ENCODE measurements at regions not wholly inside any gene's neighbourhood (a gene's known extent, or its start where the extent isn't known, plus 50 kb on each side); places are given as distances from the start of the nearest gene placed in this dataset.
"Not testable (repeated sequence)": the region's sequence is repeated elsewhere in the genome, so short reads cannot be mapped to it uniquely, and the experiment has no call there.

DNA sequence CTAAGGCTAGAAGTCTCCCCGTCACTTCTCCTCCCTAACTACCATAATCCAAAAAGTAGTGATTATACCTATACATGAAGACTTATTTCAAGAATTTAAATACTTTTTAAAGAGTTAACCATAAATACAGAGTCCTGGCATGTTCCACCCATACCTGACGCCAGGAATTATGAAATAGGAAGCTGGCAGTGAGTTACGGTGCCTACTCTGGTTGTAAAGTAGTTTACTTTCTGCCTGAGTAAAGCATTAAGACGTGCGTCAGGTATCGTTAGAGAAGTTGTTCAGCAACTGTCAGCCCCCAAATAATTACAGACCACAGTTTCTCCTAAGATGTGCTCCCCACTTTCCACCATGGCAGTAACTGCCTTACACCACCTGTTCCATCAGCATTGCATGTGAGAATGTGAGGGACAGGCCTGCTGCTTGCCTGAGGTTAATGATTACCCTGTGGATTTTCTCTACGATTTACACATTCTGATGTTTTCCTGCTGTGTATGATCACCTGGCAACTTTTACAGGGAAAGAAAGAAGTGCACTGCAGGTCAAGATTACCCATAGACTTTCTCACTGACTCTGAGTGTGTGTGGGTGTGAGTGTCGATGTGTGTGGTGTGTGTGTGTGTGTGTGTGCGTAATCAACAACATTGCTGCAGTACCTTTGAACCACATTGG lies 92.3 kb upstream of the SLC7A11 start:
- H3K4me3 ChIP-seq (ENCODE audit: low read depth, low read length), result no peak overlapping the region
- H3K4me1 ChIP-seq, result no peaks in the 10 kb centered on the region
- H3K9ac ChIP-seq, result no peak overlapping the region
- H2AFZ ChIP-seq, result no peak overlapping the region
- no peaks in the 10 kb centered on the region for H3K79me2 ChIP-seq
- H3K36me3 ChIP-seq (ENCODE audit: control insufficient read depth, insufficient read depth, low read length), result no peaks in the 10 kb centered on the region
- TF ChIP-seq, protein P1, sequence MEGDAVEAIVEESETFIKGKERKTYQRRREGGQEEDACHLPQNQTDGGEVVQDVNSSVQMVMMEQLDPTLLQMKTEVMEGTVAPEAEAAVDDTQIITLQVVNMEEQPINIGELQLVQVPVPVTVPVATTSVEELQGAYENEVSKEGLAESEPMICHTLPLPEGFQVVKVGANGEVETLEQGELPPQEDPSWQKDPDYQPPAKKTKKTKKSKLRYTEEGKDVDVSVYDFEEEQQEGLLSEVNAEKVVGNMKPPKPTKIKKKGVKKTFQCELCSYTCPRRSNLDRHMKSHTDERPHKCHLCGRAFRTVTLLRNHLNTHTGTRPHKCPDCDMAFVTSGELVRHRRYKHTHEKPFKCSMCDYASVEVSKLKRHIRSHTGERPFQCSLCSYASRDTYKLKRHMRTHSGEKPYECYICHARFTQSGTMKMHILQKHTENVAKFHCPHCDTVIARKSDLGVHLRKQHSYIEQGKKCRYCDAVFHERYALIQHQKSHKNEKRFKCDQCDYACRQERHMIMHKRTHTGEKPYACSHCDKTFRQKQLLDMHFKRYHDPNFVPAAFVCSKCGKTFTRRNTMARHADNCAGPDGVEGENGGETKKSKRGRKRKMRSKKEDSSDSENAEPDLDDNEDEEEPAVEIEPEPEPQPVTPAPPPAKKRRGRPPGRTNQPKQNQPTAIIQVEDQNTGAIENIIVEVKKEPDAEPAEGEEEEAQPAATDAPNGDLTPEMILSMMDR (IDR thresholded peaks at IDR 0.05), result no peak
- H3K9me3 ChIP-seq (ENCODE audit: control insufficient read depth, low read length), result no peaks in the 10 kb centered on the region
- no peak overlapping the region for H3K4me2 ChIP-seq (ENCODE audit: low read length)
- H3K27me3 ChIP-seq (ENCODE audit: control insufficient read depth, insufficient read depth, low read length), result no peaks in the 10 kb centered on the region
- H3K27ac ChIP-seq, result no peak overlapping the region

DNA sequence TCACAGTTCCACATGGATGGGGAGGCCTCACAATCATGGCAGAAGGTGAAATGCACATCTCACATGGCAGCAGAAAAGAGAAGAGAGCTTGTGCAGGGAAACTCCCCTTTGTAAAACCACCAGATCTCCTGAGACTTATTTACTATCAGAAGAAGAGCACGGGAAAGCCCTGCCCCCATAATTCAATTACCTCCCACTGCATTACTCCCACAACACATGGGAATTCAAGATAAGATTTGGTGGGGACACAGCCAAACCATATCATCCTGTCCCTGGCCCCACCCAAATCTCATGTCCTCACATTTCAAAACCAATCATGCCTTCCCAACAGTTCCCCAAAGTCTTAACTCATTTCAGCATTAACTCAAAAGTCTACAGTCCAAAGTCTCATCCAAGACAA lies 90.3 kb upstream of the SLC7A11 start:
- H2AFZ ChIP-seq; H3K36me3 ChIP-seq (ENCODE audit: control insufficient read depth, insufficient read depth, low read length); H3K9me3 ChIP-seq (ENCODE audit: control insufficient read depth, low read length); H3K27me3 ChIP-seq (ENCODE audit: control insufficient read depth, insufficient read depth, low read length); H3K4me1 ChIP-seq; H3K79me2 ChIP-seq; H3K9ac ChIP-seq; H3K27ac ChIP-seq; H3K4me2 ChIP-seq (ENCODE audit: low read length); H3K4me3 ChIP-seq (ENCODE audit: low read depth, low read length): not testable (repeated sequence)

DNA sequence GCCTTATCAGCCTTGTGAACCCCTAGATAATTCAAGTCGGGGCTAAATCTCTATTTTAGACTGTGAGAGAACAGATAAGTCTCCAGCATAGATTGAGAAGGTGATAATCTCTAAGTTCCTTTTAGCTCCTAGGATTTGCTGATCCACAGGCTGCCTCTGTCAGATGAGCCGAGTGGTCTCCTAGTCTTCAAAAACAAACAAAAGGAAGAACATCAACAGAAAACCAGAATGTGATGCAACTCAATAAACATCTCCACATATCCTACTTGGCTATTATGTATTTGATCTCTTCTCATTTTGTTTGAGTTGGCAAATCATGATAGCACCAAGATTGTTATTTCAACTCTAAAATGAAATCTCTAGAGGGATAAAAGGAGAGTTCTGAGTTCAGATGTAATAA lies 88.4 kb upstream of the SLC7A11 start:
- H3K4me3 ChIP-seq (ENCODE audit: low read depth, low read length), result no peak overlapping the region
- no peaks in the 10 kb centered on the region for H3K27me3 ChIP-seq (ENCODE audit: control insufficient read depth, insufficient read depth, low read length)
- no peak overlapping the region for H3K9ac ChIP-seq
- H3K4me1 ChIP-seq, result no peaks in the 10 kb centered on the region
- H3K36me3 ChIP-seq (ENCODE audit: control insufficient read depth, insufficient read depth, low read length), result no peaks in the 10 kb centered on the region
- no peaks in the 10 kb centered on the region for H3K79me2 ChIP-seq
- TF ChIP-seq, protein P1 (IDR thresholded peaks at IDR 0.05), result no peak
- H3K9me3 ChIP-seq (ENCODE audit: control insufficient read depth, low read length), result no peaks in the 10 kb centered on the region
- H2AFZ ChIP-seq, result no peak overlapping the region
- no peak overlapping the region for H3K27ac ChIP-seq
- H3K4me2 ChIP-seq (ENCODE audit: low read length), result no peak overlapping the region

DNA sequence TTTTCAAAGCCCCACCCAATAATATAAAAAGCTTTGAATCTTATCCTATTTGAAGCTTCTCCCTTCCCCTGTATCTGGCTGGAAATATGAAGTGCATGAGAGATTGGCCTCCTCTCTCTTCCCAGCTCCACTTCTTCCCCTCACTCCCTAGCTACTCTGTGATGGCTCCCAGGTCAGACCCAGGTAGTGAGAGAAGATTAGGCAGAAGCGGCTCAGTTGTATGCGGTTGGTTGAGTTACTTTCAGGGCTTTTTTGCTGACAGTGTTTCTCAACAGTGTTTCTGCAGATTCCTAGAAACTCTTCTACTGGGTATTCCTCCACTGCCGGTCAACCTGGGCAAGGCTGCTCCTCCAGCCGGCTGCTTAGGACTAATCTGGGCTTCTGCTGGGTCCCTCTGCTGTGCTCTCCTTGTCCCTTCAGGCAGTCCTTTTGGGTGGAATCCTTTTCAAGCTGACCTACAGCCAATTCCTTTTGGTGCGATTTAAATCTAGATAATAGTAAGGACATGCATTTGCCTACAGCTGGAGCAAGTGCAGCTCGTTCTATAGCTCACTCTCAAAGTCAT lies 87.4 kb upstream of the SLC7A11 start:
- H2AFZ ChIP-seq, result no peak overlapping the region
- H3K79me2 ChIP-seq, result no peaks in the 10 kb centered on the region
- no peak overlapping the region for H3K27ac ChIP-seq
- H3K4me1 ChIP-seq, result no peaks in the 10 kb centered on the region
- no peak overlapping the region for H3K4me3 ChIP-seq (ENCODE audit: low read depth, low read length)
- no peaks in the 10 kb centered on the region for H3K9me3 ChIP-seq (ENCODE audit: control insufficient read depth, low read length)
- no peak overlapping the region for H3K9ac ChIP-seq
- no peaks in the 10 kb centered on the region for H3K27me3 ChIP-seq (ENCODE audit: control insufficient read depth, insufficient read depth, low read length)
- TF ChIP-seq, protein P1 (IDR thresholded peaks at IDR 0.05), result no peak
- no peak overlapping the region for H3K4me2 ChIP-seq (ENCODE audit: low read length)
- H3K36me3 ChIP-seq (ENCODE audit: control insufficient read depth, insufficient read depth, low read length), result no peaks in the 10 kb centered on the region

DNA sequence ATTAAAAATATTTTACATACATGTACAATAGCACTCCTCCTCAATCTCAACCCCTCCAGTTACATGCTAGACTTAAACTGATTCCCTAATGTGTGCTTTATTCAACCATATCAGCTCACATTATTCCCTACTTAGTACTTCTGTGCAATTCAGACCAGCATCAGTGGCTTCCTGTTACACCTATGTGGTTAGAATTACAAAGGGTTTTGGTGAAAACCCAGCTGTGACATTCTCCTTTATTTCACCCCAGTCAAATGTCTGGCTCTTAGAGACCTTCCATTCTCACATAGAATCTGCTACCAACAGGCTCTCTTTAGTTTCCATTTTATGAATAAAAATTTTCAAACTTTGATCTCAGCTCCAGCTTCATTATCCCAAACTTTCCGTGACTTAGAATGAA lies 85.2 kb upstream of the SLC7A11 start:
- Histone ChIP-seq H3K27me3 (ENCODE audit: control insufficient read depth, insufficient read depth, low read length) (no peaks in the 10 kb centered on the region), H2AFZ (no peak overlapping the region), H3K4me3 (ENCODE audit: low read depth, low read length) (no peak overlapping the region), H3K27ac (no peak overlapping the region), H3K79me2 (no peaks in the 10 kb centered on the region), H3K9ac (no peak overlapping the region), H3K36me3 (ENCODE audit: control insufficient read depth, insufficient read depth, low read length) (no peaks in the 10 kb centered on the region), H3K9me3 (ENCODE audit: control insufficient read depth, low read length) (no peaks in the 10 kb centered on the region), H3K4me1 (no peaks in the 10 kb centered on the region), H3K4me2 (ENCODE audit: low read length) (no peak overlapping the region)
- TF ChIP-seq, protein P1 (IDR thresholded peaks at IDR 0.05), result no peak

Measured in parathyroid adenoma (tissue), 2 donors.